Liver (tissue), 8 donors: ENCODE measurements at regions not wholly inside any gene's neighbourhood (a gene's known extent, or its start where the extent isn't known, plus 50 kb on each side); places are given as distances from the start of the nearest gene placed in this dataset.

Experiments
- DNase-seq: peaks from one replicate; pipeline ENCODE4 v3.0.0-alpha.2; 2017; ENCODE audit warnings: low spot score
- H3K27ac ChIP-seq, 2 donors: one replicate each; pipeline ENCODE4 v1.7.0; 2013; ENCODE audit warnings: inconsistent platforms in 2 of 2, low read length in 2 of 2, control low read depth in 1 of 2, low read depth in 1 of 2, mild to moderate bottlenecking in 1 of 2
- H3K27me3 ChIP-seq, 4 donors: one replicate each; pipeline versions ENCODE4 v1.6.1 to v1.7.0; 2013; ENCODE audit warnings: low read length in 3 of 4, inconsistent platforms in 1 of 4, mild to moderate bottlenecking in 1 of 4, moderate library complexity in 1 of 4; ENCODE audit not compliant: control insufficient read depth in 4 of 4, insufficient read depth in 4 of 4
- H3K36me3 ChIP-seq, 4 donors: one replicate each; pipeline versions ENCODE4 v1.6.1 to v1.7.0; 2013; ENCODE audit warnings: low read length in 3 of 4, mild to moderate bottlenecking in 3 of 4, low read depth in 1 of 4, moderate library complexity in 1 of 4; ENCODE audit not compliant: control insufficient read depth in 4 of 4, insufficient read depth in 3 of 4
- H3K4me1 ChIP-seq, 4 donors: one replicate each; pipeline versions ENCODE4 v1.6.1 to v1.7.0; 2013; ENCODE audit warnings: low read length in 3 of 4, mild to moderate bottlenecking in 3 of 4, moderate library complexity in 1 of 4; ENCODE audit not compliant: control insufficient read depth in 4 of 4, insufficient read depth in 4 of 4
- H3K4me3 ChIP-seq, 3 donors: one replicate each; pipeline versions ENCODE4 v1.6.1 to v1.7.0; 2013; ENCODE audit warnings: low read length in 3 of 3, control low read depth in 1 of 3, low read depth in 1 of 3, mild to moderate bottlenecking in 1 of 3
- H3K9ac ChIP-seq, 2 donors: one replicate each; pipeline ENCODE4 v1.7.0; 2013; ENCODE audit warnings: low read length in 2 of 2, mild to moderate bottlenecking in 2 of 2, moderate library complexity in 2 of 2, control low read depth in 1 of 2, low read depth in 1 of 2
- H3K9me3 ChIP-seq, 4 donors: one replicate each; pipeline versions ENCODE4 v1.6.1 to v1.7.0; 2013; ENCODE audit warnings: low read length in 3 of 4; ENCODE audit not compliant: control insufficient read depth in 4 of 4
- CTCF ChIP-seq: fragments of 150-350 bp; IDR thresholded peaks from 2 replicates; pipeline ENCODE4 v1.5.1; 2017; ENCODE audit warnings: improper control_type of control experiment, low read depth, low read length; ENCODE audit not compliant: missing input control
- EGR1 ChIP-seq, 2 donors: IDR thresholded peaks; 2 replicates each; pipeline ENCODE4 v1.6.1; 2016 to 2018; ENCODE audit warnings: antibody characterized with exemption in 2 of 2, low read depth in 2 of 2
- FOXA1 ChIP-seq: IDR thresholded peaks from 2 replicates; pipeline ENCODE4 v1.6.1; 2016; ENCODE audit warnings: antibody characterized with exemption
- FOXA2 ChIP-seq: IDR thresholded peaks from 2 replicates; pipeline ENCODE4 v1.6.1; 2016; ENCODE audit warnings: antibody characterized with exemption
- GABPA ChIP-seq, 2 donors: IDR thresholded peaks in 1 of 2; conservative IDR thresholded peaks in 1 of 2; 2 replicates each; pipeline ENCODE4 v1.6.1; 2016; ENCODE audit warnings: antibody characterized with exemption in 2 of 2, mild to moderate bottlenecking in 1 of 2, moderate library complexity in 1 of 2
- HNF4A ChIP-seq, 2 donors: conservative IDR thresholded peaks; 2 replicates each; pipeline ENCODE4 v1.6.1; 2016; ENCODE audit warnings: antibody characterized with exemption in 2 of 2, mild to moderate bottlenecking in 2 of 2
- HNF4G ChIP-seq: IDR thresholded peaks from 2 replicates; pipeline ENCODE4 v1.6.1; 2016; ENCODE audit warnings: antibody characterized with exemption
- JUND ChIP-seq, 2 donors: IDR thresholded peaks; 2 replicates each; pipeline ENCODE4 v1.6.1; 2016; ENCODE audit warnings: antibody characterized with exemption in 2 of 2
- NR2F2 ChIP-seq: IDR thresholded peaks from 2 replicates; pipeline ENCODE4 v1.6.1; 2016; ENCODE audit warnings: antibody characterized with exemption
- RAD21 ChIP-seq, 2 donors: IDR thresholded peaks; 2 replicates each; pipeline ENCODE4 v1.6.1; 2016; ENCODE audit warnings: antibody characterized with exemption in 2 of 2, mild to moderate bottlenecking in 2 of 2
- RXRA ChIP-seq, 2 donors: IDR thresholded peaks; 2 replicates each; pipeline ENCODE4 v1.6.1; 2017 to 2018; ENCODE audit warnings: antibody characterized with exemption in 2 of 2, mild to moderate bottlenecking in 1 of 2
- SP1 ChIP-seq: IDR thresholded peaks from 2 replicates; pipeline ENCODE4 v1.6.1; 2018; ENCODE audit warnings: antibody characterized with exemption, mild to moderate bottlenecking
- TAF1 ChIP-seq: conservative IDR thresholded peaks from 2 replicates; pipeline ENCODE4 v1.6.1; 2016; ENCODE audit warnings: antibody characterized with exemption, mild to moderate bottlenecking
- YY1 ChIP-seq: IDR thresholded peaks from 2 replicates; pipeline ENCODE4 v1.6.1; 2016; ENCODE audit warnings: antibody characterized with exemption, mild to moderate bottlenecking
- ZBTB33 ChIP-seq: IDR thresholded peaks from 2 replicates; pipeline ENCODE4 v1.6.1; 2016; ENCODE audit warnings: antibody characterized with exemption
- WGBS: extraction: QIAGEN DNeasy Blood & Tissue Kit; methylation state at CpG from one replicate; pipeline ENCODE4 v1.1.7; 2013; 5-methylcytosine and 5-hydroxymethylcytosine counted together
- TF ChIP-seq, protein P1 (sequence below): IDR thresholded peaks from 2 replicates; pipeline ENCODE4 v1.6.1; 2016; ENCODE audit warnings: antibody characterized with exemption, mild to moderate bottlenecking
- TF ChIP-seq, protein P2 (sequence below): IDR thresholded peaks from 2 replicates; pipeline ENCODE4 v1.6.1; 2016; ENCODE audit warnings: antibody characterized with exemption
- TF ChIP-seq, protein P3 (sequence below): IDR thresholded peaks from 2 replicates; pipeline ENCODE4 v1.6.1; 2016; ENCODE audit warnings: antibody characterized with exemption
- donor health status: healthy.
- donor health status: healthy.
- donor health status: healthy.
- donor health status: healthy.
- donor health status: healthy.

DNA sequence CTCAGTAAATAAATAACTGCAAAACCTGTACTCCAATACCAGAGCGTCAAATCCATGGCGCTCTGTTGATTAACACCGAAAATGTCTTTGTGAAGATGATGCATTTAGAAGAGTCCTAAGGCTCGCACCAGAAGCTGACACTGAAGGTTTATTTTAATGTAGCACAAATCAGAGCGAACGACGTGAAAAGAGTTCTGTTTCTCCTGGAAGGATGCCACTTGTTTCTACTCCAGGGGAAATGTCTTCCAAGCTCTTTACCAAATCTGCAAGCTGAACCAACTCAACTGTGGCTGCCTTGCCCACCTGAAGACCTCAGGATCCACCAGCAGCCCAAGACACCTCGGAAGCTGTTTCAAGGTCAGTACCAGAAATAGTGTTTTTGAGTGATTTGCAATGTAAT lies 194.4 kb upstream of the MAF start:
- TF ChIP-seq SP1, result no peak
- no peak for TF ChIP-seq RXRA (IDR thresholded peaks at IDR 0.05)
- TF ChIP-seq GABPA (IDR thresholded peaks at IDR 0.05 in 1 of 2, conservative IDR thresholded peaks at IDR 0.05 in 1 of 2), result no peak
- TF ChIP-seq, protein P1, sequence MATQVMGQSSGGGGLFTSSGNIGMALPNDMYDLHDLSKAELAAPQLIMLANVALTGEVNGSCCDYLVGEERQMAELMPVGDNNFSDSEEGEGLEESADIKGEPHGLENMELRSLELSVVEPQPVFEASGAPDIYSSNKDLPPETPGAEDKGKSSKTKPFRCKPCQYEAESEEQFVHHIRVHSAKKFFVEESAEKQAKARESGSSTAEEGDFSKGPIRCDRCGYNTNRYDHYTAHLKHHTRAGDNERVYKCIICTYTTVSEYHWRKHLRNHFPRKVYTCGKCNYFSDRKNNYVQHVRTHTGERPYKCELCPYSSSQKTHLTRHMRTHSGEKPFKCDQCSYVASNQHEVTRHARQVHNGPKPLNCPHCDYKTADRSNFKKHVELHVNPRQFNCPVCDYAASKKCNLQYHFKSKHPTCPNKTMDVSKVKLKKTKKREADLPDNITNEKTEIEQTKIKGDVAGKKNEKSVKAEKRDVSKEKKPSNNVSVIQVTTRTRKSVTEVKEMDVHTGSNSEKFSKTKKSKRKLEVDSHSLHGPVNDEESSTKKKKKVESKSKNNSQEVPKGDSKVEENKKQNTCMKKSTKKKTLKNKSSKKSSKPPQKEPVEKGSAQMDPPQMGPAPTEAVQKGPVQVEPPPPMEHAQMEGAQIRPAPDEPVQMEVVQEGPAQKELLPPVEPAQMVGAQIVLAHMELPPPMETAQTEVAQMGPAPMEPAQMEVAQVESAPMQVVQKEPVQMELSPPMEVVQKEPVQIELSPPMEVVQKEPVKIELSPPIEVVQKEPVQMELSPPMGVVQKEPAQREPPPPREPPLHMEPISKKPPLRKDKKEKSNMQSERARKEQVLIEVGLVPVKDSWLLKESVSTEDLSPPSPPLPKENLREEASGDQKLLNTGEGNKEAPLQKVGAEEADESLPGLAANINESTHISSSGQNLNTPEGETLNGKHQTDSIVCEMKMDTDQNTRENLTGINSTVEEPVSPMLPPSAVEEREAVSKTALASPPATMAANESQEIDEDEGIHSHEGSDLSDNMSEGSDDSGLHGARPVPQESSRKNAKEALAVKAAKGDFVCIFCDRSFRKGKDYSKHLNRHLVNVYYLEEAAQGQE, result no peak
- no peak for TF ChIP-seq FOXA1
- TF ChIP-seq HNF4G, result no peak
- TF ChIP-seq, protein P2, sequence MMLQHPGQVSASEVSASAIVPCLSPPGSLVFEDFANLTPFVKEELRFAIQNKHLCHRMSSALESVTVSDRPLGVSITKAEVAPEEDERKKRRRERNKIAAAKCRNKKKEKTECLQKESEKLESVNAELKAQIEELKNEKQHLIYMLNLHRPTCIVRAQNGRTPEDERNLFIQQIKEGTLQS, result no peak
- TF ChIP-seq, protein P3, sequence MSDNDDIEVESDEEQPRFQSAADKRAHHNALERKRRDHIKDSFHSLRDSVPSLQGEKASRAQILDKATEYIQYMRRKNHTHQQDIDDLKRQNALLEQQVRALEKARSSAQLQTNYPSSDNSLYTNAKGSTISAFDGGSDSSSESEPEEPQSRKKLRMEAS, result no peak
- no peak for TF ChIP-seq FOXA2
- no peak for TF ChIP-seq NR2F2
- no peak for TF ChIP-seq RAD21 (IDR thresholded peaks at IDR 0.05)
- TF ChIP-seq HNF4A (conservative IDR thresholded peaks at IDR 0.05), result no peak
- no peak for TF ChIP-seq EGR1 (IDR thresholded peaks at IDR 0.05; ENCODE audit: low read depth in 2 of 2)
- H3K27me3 ChIP-seq, result no peaks in the 10 kb centered on the region
- H3K4me3 ChIP-seq, result no peak overlapping the region
- no peaks in the 10 kb centered on the region for H3K36me3 ChIP-seq
- H3K27ac ChIP-seq, result no peak overlapping the region
- WGBS, result 90% methylated on average over 8 of the region's 8 CpGs
- no peak overlapping the region for H3K9ac ChIP-seq
- no peaks in the 10 kb centered on the region for H3K4me1 ChIP-seq
- H3K9me3 ChIP-seq, result no peaks in the 10 kb centered on the region
- no peak for DNase-seq

DNA sequence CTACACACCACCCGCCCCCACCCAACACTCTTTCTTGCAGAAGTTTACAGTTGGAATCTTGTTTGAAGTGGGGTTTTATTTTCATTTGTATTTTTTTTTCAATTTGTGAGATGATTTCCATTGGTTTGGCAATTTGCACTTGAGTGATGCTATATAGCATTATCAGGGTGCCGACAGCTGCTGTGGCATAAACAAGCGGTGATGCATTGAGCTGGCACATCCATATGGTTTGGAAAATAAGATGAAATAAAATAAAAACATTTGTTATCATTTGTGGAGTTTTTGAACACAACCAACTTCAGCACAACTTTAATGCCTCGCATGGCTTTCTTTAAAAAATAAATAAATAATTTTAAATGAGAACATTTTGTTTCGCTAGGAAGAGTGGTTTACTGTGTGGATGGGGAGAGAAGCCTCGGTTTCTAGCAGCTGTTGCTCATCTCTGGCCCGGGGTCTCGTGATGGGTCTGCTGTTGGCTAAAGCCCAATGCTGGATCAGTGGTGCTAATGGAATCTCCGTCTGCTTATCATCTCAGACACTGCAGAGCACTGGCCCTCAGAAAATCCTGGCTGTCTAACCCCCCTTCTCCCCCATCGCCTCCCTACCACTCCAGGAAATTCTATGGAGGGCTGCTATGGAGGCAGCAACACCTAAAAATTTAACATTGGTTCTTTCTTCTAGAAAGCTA lies 192.3 kb upstream of the MAF start:
- TF ChIP-seq, protein P2, result no peak
- TF ChIP-seq JUND (IDR thresholded peaks at IDR 0.05) (no peak), NR2F2 (no peak), CTCF (no peak), RXRA (IDR thresholded peaks at IDR 0.05) (no peak), ZBTB33 (no peak), SP1 (no peak), TAF1 (no peak), GABPA (IDR thresholded peaks at IDR 0.05 in 1 of 2, conservative IDR thresholded peaks at IDR 0.05 in 1 of 2) (no peak), FOXA1 (no peak), YY1 (no peak), FOXA2 (no peak), RAD21 (IDR thresholded peaks at IDR 0.05) (no peak), HNF4A (conservative IDR thresholded peaks at IDR 0.05) (no peak), EGR1 (IDR thresholded peaks at IDR 0.05; ENCODE audit: low read depth in 2 of 2) (no peak), HNF4G (no peak)
- TF ChIP-seq, protein P3, result no peak
- TF ChIP-seq, protein P1, result no peak
- Histone ChIP-seq H3K27ac (no peak overlapping the region), H3K36me3 (no peaks in the 10 kb centered on the region), H3K4me3 (no peak overlapping the region), H3K9ac (no peak overlapping the region), H3K27me3 (no peaks in the 10 kb centered on the region), H3K4me1 (no peaks in the 10 kb centered on the region), H3K9me3 (no peaks in the 10 kb centered on the region)
- WGBS, result 82% methylated on average over 10 of the region's 10 CpGs
- no peak for DNase-seq
